ENCODE measurements at regions not wholly inside any gene's neighbourhood (a gene's known extent, or its start where the extent isn't known, plus 50 kb on each side); places are given as distances from the start of the nearest gene placed in this dataset.
A peak's percentile ranks its signal among the peaks of the same experiment; 100 is the strongest.

DNA sequence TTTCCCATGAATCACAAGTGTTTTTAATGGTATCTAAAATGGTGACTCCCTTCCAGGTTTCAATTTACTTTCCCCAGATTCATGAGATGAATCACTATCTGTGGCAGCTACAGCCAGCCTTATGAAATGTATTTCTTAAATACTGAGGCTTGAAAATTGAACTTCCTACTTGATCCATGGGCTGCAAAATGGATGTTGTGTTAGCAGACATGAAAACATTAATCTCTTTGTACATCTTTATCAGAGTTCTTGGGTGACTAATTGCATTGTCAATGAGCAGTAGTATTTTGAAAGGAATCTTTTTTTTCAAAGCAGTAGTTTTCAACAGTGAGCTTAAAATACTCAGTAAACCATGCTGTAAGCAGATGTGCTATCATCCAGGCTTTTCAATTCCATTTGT is 250.8 kb downstream of the SLC6A15 start:
- no peak for DNase-seq

GRCh38 chr12:84660139-84660538 is 252.5 kb downstream of the SLC6A15 start:
- no peak for DNase-seq

DNA sequence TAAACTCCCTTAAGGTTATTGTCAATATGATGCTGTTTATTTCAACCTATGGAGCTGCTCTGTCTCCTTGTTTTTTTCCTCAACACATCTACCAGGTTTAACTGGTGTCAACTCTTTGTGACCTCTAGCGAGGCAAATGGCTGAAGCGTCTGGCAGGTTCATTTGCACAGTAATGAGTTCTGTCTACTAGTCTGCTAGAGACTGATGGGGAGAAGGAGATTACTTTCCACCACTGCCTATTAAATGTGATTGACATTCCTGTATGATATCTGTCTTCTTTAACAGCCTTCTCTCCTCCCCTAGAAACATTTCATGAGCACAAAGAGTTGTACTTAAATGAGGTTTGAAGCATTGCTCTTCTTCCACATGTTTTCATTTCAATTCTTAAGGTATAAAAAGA is 253.7 kb downstream of the SLC6A15 start:
- DNase-seq: no peak

DNA sequence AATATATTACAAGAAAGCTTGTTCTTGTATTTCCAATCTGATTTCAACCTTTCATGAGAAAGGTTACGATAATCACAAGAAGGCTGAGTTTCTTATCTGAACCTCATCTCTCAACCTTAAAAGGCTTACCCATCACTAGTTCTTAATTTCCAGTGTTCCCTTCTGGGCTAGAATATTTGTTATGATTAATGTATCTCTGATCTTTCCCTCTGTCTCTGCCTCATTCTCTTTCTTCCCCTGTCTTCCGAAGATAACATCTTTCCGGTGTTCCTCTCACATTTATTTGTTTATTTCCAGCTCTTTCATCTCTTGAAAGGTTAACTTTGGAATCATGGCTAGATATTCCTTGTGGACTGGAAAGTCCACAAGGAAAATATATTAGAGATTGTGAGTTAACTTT is 255.9 kb downstream of the SLC6A15 start:
- no peak for DNase-seq

DNA sequence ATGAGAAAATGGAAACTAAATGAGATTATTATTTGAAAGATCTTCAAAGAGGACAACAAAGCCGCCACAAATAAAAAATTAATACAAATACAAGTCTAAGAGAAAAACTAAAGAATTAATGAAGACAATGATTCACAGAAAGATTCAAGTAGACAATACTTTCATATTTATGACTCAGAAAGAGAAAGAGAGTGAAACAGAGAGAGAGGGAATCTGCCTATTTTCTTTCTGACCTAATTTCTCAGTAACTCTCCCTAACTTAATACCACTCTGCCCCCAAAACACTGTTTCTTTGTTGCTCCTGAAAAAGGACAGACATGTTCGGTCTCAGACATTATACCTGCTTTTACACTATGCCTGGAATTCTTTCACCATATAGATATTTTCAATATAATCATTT is 259.1 kb downstream of the SLC6A15 start:
- no peak for DNase-seq

GRCh38 chr12:84648425-84648824 is 264.2 kb downstream of the SLC6A15 start:
- DNase-seq: no peak

DNA sequence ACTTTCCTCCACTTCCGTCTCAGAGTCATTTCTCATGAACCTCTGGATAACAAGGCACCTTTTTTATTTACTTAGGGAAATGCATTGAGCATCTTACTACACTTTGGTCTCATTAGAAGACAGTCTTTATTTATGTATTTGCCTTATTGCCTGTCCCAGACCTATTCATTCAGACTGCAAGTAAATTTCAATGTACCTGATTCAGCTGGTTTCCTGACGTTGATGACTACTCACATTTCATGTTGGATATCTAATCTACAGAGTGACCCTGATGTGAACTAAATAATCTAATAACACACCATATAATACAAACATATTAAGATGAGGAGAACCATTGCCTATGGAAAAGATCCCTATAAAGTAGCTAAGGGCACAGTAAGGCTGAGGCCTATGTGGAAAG is 267.7 kb downstream of the SLC6A15 start:
- no peak for DNase-seq

DNA sequence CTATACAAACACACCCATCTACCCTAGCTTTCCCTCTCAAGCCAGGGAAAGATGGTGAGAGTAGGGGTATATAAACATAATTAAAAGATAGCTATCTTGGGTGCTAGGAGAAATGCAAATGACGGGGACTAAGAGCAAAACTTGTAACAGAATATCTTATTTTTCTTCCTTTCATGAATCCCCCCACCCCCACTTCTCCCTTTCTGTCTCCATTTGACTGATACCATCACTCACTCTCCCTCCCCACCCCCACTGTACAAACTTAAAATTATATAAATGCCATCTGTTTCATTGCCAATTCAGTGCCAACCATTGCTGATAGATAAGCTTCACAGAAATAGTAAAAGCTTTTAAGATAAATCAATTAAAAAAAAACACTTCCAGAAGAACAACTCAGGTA is 268.6 kb downstream of the SLC6A15 start:
- DNase-seq: no peak

DNA sequence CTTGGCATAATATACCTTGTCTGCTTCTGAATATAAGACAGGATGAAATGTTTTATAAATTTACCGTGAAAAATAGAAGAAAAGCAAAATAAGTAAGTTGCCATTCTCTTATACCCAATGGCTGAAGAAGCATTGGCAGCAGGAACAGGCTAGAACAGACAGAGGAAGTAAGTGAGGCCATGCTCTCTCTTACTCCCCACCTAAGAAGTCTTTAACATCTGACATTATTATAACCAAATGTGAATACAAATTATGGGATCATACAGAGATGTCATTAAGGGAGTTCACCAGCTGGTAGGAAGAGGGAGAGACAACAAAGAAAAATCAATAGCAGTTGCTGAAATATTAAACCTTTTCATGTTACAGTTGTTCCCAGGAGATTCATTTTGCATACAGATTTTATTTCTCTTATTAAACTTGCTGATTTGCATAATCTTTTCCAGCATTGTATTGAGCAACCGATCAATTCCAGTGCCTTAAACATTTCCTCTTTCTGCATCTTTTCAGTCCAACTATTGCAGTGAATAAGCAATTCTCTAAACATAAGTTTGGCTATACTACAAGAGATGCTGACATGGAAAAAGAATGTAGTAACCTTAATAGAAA is 270.6 kb downstream of the SLC6A15 start:
- DNase-seq: peak; percentile 64

- DNase-seq: no peak
These were observed 273.7 kb downstream of the SLC6A15 start for GRCh38 chr12:84638811-84639368.

GRCh38 chr12:84637926-84638325 is 274.7 kb downstream of the SLC6A15 start:
- DNase-seq: no peak

DNA sequence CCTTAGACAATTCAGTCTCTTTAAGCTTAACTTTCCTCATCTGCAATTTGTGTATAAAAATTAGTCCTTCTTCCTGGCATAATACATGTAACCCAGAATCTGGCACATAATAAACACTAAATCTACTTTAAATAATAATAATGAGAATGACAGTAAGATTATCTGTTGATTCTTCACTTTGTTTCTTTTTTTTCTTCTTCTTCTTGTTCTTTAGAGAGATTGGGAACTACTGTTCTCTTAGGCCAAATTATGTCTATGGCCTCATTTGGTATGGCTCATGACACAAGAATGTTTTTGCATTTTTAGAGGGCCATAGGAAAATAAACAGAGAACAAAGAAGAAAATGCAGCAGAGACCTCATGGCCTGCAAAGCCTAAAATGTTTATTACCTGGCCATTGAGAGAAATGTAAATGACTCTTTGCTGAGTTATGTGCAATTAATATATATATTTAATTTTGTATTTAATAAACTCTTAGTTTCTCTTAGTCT is 275.8 kb downstream of the SLC6A15 start:
- no peak for DNase-seq

GRCh38 chr12:84634526-84634925 is 278.1 kb downstream of the SLC6A15 start:
- DNase-seq: no peak

DNA sequence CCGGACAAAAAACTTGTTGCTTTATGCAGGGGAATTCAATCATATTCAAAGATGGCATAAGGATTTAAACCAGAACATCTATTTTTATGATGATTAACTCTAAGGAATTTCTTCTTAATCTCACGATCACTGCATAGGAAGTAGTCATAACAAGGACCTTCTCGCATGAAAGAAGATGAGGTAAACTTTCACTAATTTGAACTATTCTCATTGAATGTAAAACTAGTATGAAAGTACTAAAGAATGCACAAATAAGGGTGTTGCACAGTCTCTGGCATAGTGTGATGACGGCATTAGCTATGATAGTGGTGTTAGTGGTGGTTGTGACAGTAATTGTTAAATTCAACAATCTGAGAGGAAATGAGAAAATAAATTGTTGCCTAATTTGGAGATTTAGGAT is 280.0 kb downstream of the SLC6A15 start:
- DNase-seq: no peak

DNA sequence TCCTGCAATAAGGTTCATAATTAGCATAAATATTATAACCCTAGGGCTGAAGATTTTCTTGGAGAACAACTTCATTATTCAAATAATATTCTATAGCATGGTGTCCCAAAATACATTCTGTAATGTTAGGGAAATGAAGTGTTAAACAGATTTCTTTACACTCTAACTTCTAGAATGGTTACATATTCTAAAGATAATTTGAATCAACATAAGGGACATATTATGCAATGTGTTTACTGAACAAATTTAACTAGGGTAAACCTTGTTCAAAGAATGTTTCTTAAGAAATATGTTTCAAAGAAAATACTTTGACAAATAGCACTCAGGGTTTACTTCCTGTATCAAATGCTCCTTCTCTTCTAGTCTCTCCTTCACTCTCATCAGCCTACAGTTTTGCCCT is 281.6 kb downstream of the SLC6A15 start:
- DNase-seq: no peak

DNA sequence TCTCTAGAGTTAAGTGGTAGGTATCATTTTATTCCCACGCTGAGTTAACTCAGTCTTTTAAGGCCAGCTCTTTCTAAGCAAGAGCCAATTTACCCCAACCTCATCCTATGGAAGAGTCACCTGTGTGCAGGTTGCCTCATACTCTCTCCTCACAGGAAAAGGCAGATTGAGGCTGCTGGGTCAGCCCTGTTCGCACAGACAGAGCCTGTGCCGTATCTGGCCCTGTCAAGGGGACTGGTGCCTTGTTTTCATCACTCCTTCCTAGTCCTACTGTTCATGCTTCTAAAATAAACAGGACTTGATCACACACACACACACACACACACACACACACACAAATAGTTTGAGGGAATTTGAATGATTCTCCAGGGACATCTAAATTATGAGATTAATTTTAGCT is 285.0 kb downstream of the SLC6A15 start:
- DNase-seq: no peak

DNA sequence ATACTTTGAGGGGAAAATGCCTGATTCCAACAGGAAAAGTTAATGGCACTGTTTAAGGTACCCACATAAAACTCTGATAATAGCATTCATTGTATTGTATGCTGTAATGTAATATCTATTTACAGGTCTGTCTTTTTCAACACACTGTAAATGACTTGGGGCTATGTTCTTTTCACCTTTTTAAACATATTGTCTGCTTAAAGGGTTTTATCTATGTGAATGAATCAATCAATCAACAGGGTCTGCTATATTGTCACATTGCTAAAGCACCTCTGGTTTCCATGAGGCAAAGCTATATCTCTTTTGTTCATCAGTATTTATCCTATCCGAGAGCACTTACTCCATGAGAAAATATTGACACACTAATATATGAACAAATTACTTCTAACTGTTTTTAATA is 288.0 kb downstream of the SLC6A15 start:
- no peak for DNase-seq

- DNase-seq: no peak
These were observed 293.5 kb downstream of the SLC6A15 start for GRCh38 chr12:84619053-84619571.

GRCh38 chr12:84607170-84607819 is 305.3 kb downstream of the SLC6A15 start:
- DNase-seq: no peak

GRCh38 chr12:84605983-84606382 is 306.6 kb downstream of the SLC6A15 start:
- DNase-seq: no peak

DNA sequence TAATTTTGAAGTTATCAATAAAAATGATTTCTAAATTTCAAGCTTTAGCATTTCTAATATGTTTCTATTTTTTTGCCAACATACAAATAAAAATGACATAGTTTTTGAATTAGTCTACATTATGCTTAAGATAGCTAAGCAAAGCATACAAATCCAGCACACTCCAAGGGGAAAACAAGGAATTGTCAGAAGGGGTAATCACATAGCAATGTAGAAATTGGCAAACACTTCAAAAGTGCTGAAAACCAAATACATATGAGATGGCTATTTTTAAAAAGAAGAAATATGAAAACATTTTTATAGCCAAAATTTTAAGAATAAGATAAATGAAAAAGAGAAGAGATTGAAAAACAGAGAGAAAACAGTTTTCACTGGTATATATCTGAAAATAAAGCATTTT is 308.0 kb downstream of the SLC6A15 start:
- no peak for DNase-seq

DNA sequence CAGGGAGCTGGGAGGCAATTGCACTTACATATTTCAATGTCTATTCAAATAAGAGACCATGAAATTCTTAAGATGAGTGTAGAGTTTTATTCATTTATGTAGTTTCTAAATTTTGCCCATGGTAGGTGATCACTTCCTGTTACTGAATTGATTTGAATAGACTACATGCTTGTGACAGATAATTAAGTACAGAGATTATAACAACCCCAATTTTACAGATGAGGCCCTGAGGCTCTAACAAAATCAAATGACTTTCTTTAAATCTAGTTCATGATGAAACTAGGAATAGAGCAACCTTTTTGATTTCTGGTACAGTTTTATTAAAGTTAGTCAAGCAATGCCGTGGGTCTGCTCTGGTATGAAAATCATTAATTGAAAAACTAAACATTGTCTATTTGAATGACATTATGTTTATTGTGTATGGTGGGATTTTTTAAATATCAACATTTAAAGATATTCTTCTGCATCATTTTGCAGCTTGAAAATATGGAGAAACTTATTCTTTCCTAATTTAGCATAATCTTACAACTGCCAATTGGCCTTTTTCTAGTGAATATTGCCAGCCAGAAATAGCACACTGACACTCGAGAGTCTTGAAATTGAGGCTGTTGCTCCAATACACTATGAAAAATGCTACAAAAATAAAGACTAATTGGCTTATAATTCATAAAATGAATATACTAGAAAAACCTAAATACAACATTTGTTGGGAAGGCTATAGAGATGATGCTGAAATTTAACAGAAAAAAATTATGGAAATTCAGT is 308.9 kb downstream of the SLC6A15 start:
- no peak for DNase-seq

- no peak for DNase-seq
These were observed 311.1 kb downstream of the SLC6A15 start for GRCh38 chr12:84601483-84601882.

DNA sequence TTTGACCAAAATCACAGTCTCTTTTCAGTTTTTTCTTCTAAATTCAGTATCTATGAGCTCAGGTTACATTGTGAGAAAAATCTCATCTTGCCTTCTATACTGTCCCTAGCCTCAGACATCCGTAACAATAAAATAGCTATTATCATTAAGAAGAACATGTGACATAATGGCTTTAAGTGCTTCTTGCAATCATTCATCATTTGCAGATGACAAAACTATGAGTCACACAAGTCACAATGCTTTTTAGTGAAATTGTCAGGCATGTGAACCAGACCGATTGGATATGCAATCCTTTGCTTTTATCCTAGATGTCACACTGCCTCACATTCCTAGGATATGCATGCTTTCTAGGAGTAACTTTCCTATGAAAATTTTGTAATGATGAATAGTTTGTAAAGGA is 313.1 kb downstream of the SLC6A15 start:
- DNase-seq: peak; percentile 20

Measured in NCI-H1105 treated with DMSO at 0.1 percent for 48 hours (cell line).